DND-41 (cell line): ENCODE measurements at regions not wholly inside any gene's neighbourhood (a gene's known extent, or its start where the extent isn't known, plus 50 kb on each side); places are given as distances from the start of the nearest gene placed in this dataset.
A peak's percentile ranks its signal among the peaks of the same experiment; 100 is the strongest.

Source experiments
- ATAC-seq: fragments of 200-7000 bp; cut with Tn5 transposase; 3 replicates; pipeline ENCODE4 v1.9.1; 2021; ENCODE audit warnings: low read depth; ENCODE audit not compliant: insufficient read depth
- DNase-seq: peaks from one replicate; pipeline ENCODE4 v3.0.0-alpha.2; 2020
- H2AFZ ChIP-seq: 2 replicates; pipeline ENCODE4 v1.6.0; 2012; ENCODE audit warnings: low read depth, low read length
- H3K27ac ChIP-seq: 2 replicates; pipeline ENCODE4 v1.5.1; 2012; ENCODE audit warnings: low read length, inconsistent platforms
- H3K27me3 ChIP-seq: fragments of 200-600 bp; sonication (generic); 2 replicates; pipeline ENCODE4 v1.6.0; 2012; ENCODE audit warnings: low read length, mild to moderate bottlenecking, inconsistent platforms; ENCODE audit not compliant: insufficient read depth, poor library complexity
- H3K36me3 ChIP-seq: 2 replicates; pipeline ENCODE4 v1.5.1; 2012; ENCODE audit warnings: low read length, inconsistent platforms; ENCODE audit not compliant: insufficient read depth
- H3K4me1 ChIP-seq: 2 replicates; pipeline ENCODE4 v1.5.1; 2012; ENCODE audit warnings: mild to moderate bottlenecking, low read length; ENCODE audit not compliant: insufficient read depth
- H3K4me2 ChIP-seq: 2 replicates; pipeline ENCODE4 v1.6.0; 2012; ENCODE audit warnings: mild to moderate bottlenecking, moderate library complexity, low read length, inconsistent platforms; ENCODE audit not compliant: insufficient read depth
- H3K4me3 ChIP-seq, 2 experiments: fragments of 200-600 bp in 1 of 2; shearing (Covaris generic) in 1 of 2; 2 replicates each; pipeline ENCODE4 v1.5.1; 2012 to 2016; ENCODE audit warnings: inconsistent platforms in 2 of 2, low read length in 2 of 2, mild to moderate bottlenecking in 2 of 2, low read depth in 1 of 2, moderate library complexity in 1 of 2
- H3K79me2 ChIP-seq: 2 replicates; pipeline ENCODE4 v1.6.0; 2012; ENCODE audit warnings: low read length, inconsistent platforms; ENCODE audit not compliant: insufficient read depth
- H3K9ac ChIP-seq: 2 replicates; pipeline ENCODE4 v1.6.0; 2012; ENCODE audit warnings: low read depth, mild to moderate bottlenecking, inconsistent platforms, low read length, moderate library complexity
- H3K9me3 ChIP-seq: 2 replicates; pipeline ENCODE4 v1.5.1; 2012; ENCODE audit warnings: low read length, moderate library complexity, mild to moderate bottlenecking, inconsistent platforms; ENCODE audit not compliant: insufficient read depth, severe bottlenecking
- H4K20me1 ChIP-seq: 2 replicates; pipeline ENCODE4 v1.6.0; 2012; ENCODE audit warnings: low read length; ENCODE audit not compliant: insufficient read depth
- EZH2 ChIP-seq: IDR thresholded peaks from 3 replicates; pipeline ENCODE4 v1.6.1; 2012; ENCODE audit warnings: borderline replicate concordance, low read depth, mild to moderate bottlenecking, moderate library complexity, low read length, inconsistent platforms; ENCODE audit not compliant: severe bottlenecking
- TF ChIP-seq, protein P1 (sequence below): IDR thresholded peaks from 2 replicates; pipeline ENCODE4 v1.5.1; 2012; ENCODE audit warnings: borderline replicate concordance, low read length, moderate library complexity, mild to moderate bottlenecking; ENCODE audit not compliant: poor library complexity, severe bottlenecking; ENCODE audit errors: extremely low read depth

- DNase-seq (no peak), ATAC-seq (no peak)
- no peaks in the 10 kb centered on the region for H3K79me2 ChIP-seq
- H3K27me3 ChIP-seq = no peaks in the 10 kb centered on the region
- no peaks in the 10 kb centered on the region for H3K4me1 ChIP-seq
- no peaks in the 10 kb centered on the region for H4K20me1 ChIP-seq
- H3K9me3 ChIP-seq = no peaks in the 10 kb centered on the region
- no peak overlapping the region for H3K4me2 ChIP-seq
- no peak overlapping the region for H3K4me3 ChIP-seq
- no peak overlapping the region for H3K27ac ChIP-seq
- no peaks in the 10 kb centered on the region for H3K36me3 ChIP-seq
- peak overlapping the region; percentile 9; the same call in 1 of the 2 replicates for H2AFZ ChIP-seq
- H3K9ac ChIP-seq = no peak overlapping the region
- TF ChIP-seq, protein P1, sequence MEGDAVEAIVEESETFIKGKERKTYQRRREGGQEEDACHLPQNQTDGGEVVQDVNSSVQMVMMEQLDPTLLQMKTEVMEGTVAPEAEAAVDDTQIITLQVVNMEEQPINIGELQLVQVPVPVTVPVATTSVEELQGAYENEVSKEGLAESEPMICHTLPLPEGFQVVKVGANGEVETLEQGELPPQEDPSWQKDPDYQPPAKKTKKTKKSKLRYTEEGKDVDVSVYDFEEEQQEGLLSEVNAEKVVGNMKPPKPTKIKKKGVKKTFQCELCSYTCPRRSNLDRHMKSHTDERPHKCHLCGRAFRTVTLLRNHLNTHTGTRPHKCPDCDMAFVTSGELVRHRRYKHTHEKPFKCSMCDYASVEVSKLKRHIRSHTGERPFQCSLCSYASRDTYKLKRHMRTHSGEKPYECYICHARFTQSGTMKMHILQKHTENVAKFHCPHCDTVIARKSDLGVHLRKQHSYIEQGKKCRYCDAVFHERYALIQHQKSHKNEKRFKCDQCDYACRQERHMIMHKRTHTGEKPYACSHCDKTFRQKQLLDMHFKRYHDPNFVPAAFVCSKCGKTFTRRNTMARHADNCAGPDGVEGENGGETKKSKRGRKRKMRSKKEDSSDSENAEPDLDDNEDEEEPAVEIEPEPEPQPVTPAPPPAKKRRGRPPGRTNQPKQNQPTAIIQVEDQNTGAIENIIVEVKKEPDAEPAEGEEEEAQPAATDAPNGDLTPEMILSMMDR = no peak
These were observed 162.6 kb upstream of the GRIK2 start for GRCh38 chr6:101230866-101231265.

DNA sequence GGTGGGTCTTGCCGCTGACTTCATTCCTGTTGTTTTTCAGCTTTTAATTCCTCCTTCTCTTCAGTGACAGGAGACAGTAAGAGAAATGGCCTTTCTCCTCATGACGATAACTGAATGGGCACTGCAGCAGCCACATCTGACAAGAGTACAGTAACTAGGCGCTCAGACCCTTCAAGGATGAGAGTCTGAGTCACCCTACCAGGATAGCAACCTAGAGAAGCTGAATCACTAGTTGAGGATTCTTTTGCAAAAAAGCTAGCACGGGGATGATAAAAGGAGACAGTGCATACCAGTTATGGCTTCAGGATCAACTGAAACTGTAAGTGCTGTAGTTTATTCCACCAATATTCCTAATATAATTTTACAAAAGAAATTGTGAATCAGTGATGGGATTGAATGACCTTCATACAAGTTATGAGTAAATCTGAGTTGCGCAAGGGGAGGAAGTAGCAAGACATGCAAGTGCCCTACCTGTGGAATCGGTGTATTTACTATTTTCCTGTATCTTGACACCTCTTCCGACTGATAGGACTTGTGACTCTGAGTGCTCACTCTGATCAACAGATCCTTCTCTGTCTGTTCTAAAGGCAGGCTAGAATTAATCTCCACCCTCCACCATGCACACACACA, 161.8 kb upstream of the GRIK2 start:
- no peaks in the 10 kb centered on the region for H3K9me3 ChIP-seq
- no peak overlapping the region for H2AFZ ChIP-seq
- H3K4me3 ChIP-seq = no peak overlapping the region
- no peaks in the 10 kb centered on the region for H3K4me1 ChIP-seq
- TF ChIP-seq, protein P1 = no peak
- TF ChIP-seq EZH2 = no peak
- no peaks in the 10 kb centered on the region for H3K27me3 ChIP-seq
- H3K9ac ChIP-seq = no peak overlapping the region
- H3K27ac ChIP-seq = no peak overlapping the region
- ATAC-seq (no peak), DNase-seq (no peak)
- H3K36me3 ChIP-seq = no peaks in the 10 kb centered on the region
- no peaks in the 10 kb centered on the region for H3K79me2 ChIP-seq
- no peaks in the 10 kb centered on the region for H4K20me1 ChIP-seq
- no peak overlapping the region for H3K4me2 ChIP-seq

DNA sequence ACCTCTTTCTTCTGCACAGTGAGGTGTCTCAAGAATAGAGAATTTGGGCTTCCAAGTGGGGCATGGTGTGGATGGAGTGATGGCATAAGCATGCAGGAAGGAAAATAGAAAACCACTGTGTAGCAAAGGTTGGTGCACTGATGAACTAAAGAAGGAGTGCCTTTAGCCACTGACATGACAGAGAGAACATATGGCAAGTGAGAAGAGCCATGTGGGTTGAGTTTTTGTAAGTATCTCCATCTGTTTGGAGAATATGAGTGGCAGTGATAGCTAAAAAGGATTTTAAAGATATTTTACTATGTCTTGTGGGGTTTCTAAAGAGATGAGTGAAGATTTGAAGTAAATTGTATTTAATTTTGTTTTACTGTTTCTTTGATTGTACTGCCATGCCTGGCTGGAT, 160.5 kb upstream of the GRIK2 start:
- H3K27ac ChIP-seq = no peak overlapping the region
- H3K4me1 ChIP-seq = no peaks in the 10 kb centered on the region
- H3K4me3 ChIP-seq = no peak overlapping the region
- DNase-seq = no peak
- H2AFZ ChIP-seq = no peak overlapping the region
- no peak overlapping the region for H3K9ac ChIP-seq
- TF ChIP-seq EZH2 = no peak
- TF ChIP-seq, protein P1 = no peak
- no peak for ATAC-seq
- no peaks in the 10 kb centered on the region for H3K36me3 ChIP-seq
- H3K79me2 ChIP-seq = no peaks in the 10 kb centered on the region
- H4K20me1 ChIP-seq = no peaks in the 10 kb centered on the region
- no peaks in the 10 kb centered on the region for H3K27me3 ChIP-seq
- no peaks in the 10 kb centered on the region for H3K9me3 ChIP-seq
- no peak overlapping the region for H3K4me2 ChIP-seq

- H3K27me3 ChIP-seq = no peaks in the 10 kb centered on the region
These were observed 156.8 kb upstream of the GRIK2 start for GRCh38 chr6:101236709-101237108.

More at GRCh38 chr6:101236709-101237108, 156.8 kb upstream of the GRIK2 start:
- no peak for TF ChIP-seq EZH2
- TF ChIP-seq, protein P1 = no peak
- no peak for DNase-seq
- no peak for ATAC-seq
- Histone ChIP-seq H3K9me3 (no peaks in the 10 kb centered on the region), H3K4me3 (no peak overlapping the region), H3K79me2 (no peaks in the 10 kb centered on the region), H3K4me2 (no peak overlapping the region), H3K4me1 (no peaks in the 10 kb centered on the region), H3K27ac (no peak overlapping the region), H4K20me1 (no peaks in the 10 kb centered on the region), H2AFZ (no peak overlapping the region), H3K9ac (no peak overlapping the region), H3K36me3 (no peaks in the 10 kb centered on the region)
